ENCODE measurements at regions not wholly inside any gene's neighbourhood (a gene's known extent, or its start where the extent isn't known, plus 50 kb on each side); places are given as distances from the start of the nearest gene placed in this dataset.
A peak's percentile ranks its signal among the peaks of the same experiment; 100 is the strongest.
"Not testable (repeated sequence)": the region's sequence is repeated elsewhere in the genome, so short reads cannot be mapped to it uniquely, and the experiment has no call there.

DNA sequence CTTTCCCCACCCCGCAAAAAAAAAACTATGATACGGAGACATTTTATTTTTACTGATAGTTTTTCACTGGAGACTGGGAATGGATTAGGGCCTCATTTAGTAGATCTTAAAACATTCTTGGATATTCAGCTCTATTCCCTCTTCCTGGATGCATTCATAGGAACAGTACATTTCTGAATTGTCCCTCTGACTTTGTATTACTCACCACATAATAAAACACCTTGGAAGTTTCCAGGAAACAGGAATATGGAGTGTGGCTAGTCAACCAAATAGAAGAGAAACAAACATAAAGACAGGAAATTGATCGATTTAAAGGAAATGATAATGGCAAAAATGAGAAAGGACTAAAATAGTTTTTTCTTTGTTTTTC lies 147.7 kb downstream of the GPX5 start:
- TF ChIP-seq POLR2A (IDR thresholded peaks at IDR 0.05) (no peak), CTCF (IDR thresholded peaks at IDR 0.05) (no peak)
- Histone ChIP-seq H3K4me3 (no peak overlapping the region), H3K9me3 (no peaks in the 10 kb centered on the region), H3K4me1 (peaks cover 0 to 3% (median 0%) of the 10 kb centered on the region in 4 donors), H3K27ac (no peak overlapping the region), H3K27me3 (no peaks in the 10 kb centered on the region), H3K36me3 (no peaks in the 10 kb centered on the region)
- intact Hi-C loops (cut with DNase I) = no loop called here
- WGBS (ENCODE audit: insufficient coverage, low coverage, low lambda C conversion rate, missing lambda C conversion rate) = 55% methylated on average over 3 of the region's 3 CpGs
- ATAC-seq (no peak), DNase-seq (no peak)

DNA sequence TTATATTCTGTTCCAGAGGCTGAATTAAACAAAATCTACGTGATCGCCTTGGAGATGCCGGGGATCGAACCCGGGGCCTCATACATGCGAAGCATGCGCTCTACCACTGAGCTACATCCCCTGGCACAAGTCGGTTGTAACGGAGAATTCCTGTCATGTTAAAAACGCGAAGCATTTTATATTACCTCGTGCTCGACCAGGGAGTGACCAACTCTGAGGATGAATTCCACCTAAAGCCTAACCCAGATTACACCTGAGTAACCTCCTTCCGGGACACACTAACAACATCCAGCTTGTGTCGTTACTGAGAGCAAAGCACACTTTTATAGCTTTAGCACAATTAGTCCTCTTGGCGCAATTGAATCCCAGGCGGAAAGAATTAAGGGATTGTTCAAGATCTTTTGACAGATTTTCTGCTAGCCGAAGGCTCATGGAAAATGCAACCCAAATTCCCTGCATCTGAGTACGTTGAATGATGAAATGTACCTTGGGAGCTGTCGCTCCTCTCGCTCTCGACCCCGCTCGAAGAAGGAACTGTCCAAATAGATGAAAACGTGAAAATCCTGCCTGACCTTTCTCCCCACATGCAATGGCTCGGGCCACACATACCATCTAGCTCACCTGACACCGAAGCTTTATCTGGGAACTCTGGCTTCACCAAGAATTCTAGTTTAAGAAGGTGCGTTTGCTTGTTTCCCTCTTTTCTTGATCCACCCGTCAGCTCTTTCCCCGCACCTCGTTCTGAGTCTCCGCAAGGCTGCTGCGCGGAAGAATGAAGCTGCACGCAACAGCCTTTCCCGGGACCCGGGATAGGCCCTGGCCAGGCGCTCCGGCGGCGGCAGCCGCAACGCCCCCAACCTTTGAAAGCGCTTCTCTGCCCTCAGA lies 148.3 kb downstream of the GPX5 start:
- H3K36me3 ChIP-seq = no peaks in the 10 kb centered on the region
- 3% methylated on average over 44 of the region's 44 CpGs for WGBS (ENCODE audit: insufficient coverage, low coverage, low lambda C conversion rate, missing lambda C conversion rate)
- no peaks in the 10 kb centered on the region for H3K9me3 ChIP-seq
- H3K27ac ChIP-seq = no peak overlapping the region
- peaks cover 0 to 3% (median 0%) of the 10 kb centered on the region in 4 donors for H3K4me1 ChIP-seq
- no peaks in the 10 kb centered on the region for H3K27me3 ChIP-seq
- peak in 2 of 4 donors; percentile 45 to 81 for ATAC-seq
- no peak for DNase-seq
- no peak overlapping the region for H3K4me3 ChIP-seq
- TF ChIP-seq POLR2A (IDR thresholded peaks at IDR 0.05) = no peak
- no peak for TF ChIP-seq CTCF (IDR thresholded peaks at IDR 0.05)
- intact Hi-C loops (cut with DNase I) = no loop called here

DNA sequence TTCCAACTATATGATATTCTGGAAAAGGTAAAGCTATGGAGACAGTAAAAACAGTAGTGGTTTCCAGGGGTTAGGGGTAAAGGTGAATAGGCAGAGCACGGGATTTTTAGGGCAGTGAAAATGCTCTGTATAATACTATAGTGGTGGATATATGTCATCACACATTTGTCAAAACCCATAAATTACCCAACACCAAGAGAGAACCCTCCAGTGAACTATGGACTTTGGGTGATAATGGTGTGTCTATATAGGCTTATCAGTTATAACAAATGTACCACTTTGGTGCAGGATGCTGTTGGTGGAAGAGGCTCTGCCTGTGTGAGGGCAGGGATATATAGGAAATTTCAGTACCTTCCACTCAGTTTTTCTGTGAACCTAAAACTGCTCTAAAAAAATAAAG lies 149.9 kb downstream of the GPX5 start:
- no peaks in the 10 kb centered on the region for H3K9me3 ChIP-seq
- H3K27ac ChIP-seq = no peak overlapping the region
- intact Hi-C loops (cut with DNase I) = no loop called here
- TF ChIP-seq POLR2A (IDR thresholded peaks at IDR 0.05) (no peak), CTCF (IDR thresholded peaks at IDR 0.05) (no peak)
- no peak overlapping the region for H3K4me3 ChIP-seq
- no peaks in the 10 kb centered on the region for H3K27me3 ChIP-seq
- ATAC-seq = no peak
- H3K36me3 ChIP-seq = no peaks in the 10 kb centered on the region
- 50% methylated on average over 1 of the region's 1 CpG for WGBS (ENCODE audit: insufficient coverage, low coverage, low lambda C conversion rate, missing lambda C conversion rate)
- H3K4me1 ChIP-seq = peaks cover 0 to 3% (median 0%) of the 10 kb centered on the region in 4 donors
- DNase-seq = no peak

- H3K4me3 ChIP-seq = no peak overlapping the region
- no peaks in the 10 kb centered on the region for H3K27me3 ChIP-seq
- H3K36me3 ChIP-seq = no peaks in the 10 kb centered on the region
- no peak overlapping the region for H3K27ac ChIP-seq
- DNase-seq = no peak
- WGBS (ENCODE audit: insufficient coverage, low coverage, low lambda C conversion rate, missing lambda C conversion rate) = 7% methylated on average over 2 of the region's 3 CpGs
- ATAC-seq = no peak
- H3K4me1 ChIP-seq = no peaks in the 10 kb centered on the region
- no peak for TF ChIP-seq POLR2A (IDR thresholded peaks at IDR 0.05)
- TF ChIP-seq CTCF (IDR thresholded peaks at IDR 0.05) = no peak
- no peaks in the 10 kb centered on the region for H3K9me3 ChIP-seq
- intact Hi-C loops (cut with DNase I) = no loop called here
Observed at GRCh38 chr6:28682542-28682941, 156.9 kb downstream of the GPX5 start.

DNA sequence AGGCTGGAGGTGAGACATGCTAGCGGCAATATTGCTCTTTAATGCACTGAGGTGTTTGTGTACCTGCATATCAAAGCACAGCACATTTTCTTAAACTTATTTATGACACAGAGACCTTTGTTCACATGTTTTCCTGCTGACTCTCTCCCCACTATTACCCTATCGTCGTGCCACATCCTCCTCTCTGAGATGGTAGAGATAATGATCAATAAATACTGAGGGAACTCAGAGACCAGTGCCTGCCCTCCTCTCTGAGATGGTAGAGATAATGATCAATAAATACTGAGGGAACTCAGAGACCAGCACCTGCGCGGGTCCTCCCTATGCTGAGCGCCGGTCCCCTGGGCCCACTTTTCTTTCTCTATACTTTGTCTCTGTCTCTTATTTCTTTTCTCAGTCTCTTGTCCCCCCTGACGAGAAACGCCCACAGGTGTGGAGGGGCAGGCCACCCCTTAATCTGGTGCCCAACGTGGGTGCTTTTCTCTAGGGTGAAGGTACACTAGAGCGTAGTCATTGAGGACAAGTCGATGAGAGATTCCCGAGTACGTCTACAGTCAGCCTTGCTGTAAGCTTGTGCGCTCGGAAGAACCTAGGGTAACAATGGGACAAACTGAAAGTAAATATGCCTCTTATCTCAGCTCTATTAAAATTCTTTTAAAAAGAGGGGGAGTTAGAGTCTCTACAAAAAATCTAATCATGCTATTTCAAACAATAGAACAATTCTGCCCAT lies 157.4 kb downstream of the GPX5 start:
- DNase-seq; H3K36me3 ChIP-seq; H3K9me3 ChIP-seq; H3K4me1 ChIP-seq; H3K27ac ChIP-seq; H3K4me3 ChIP-seq; intact Hi-C loops (cut with DNase I); ATAC-seq; H3K27me3 ChIP-seq: not testable (repeated sequence)
- WGBS (ENCODE audit: insufficient coverage, low coverage, low lambda C conversion rate, missing lambda C conversion rate) = 32% methylated on average over 16 of the region's 16 CpGs

Measured in right lobe of liver (tissue), 6 donors.